CD4-positive, alpha-beta memory T cell (primary cell): ENCODE measurements at regions not wholly inside any gene's neighbourhood (a gene's known extent, or its start where the extent isn't known, plus 50 kb on each side); places are given as distances from the start of the nearest gene placed in this dataset.

Experiments
- CTCF ChIA-PET: fragments of 350-600 bp; sonication (Branson Sonifier 250); formaldehyde crosslinking; loops from one replicate; lab custom pipeline; 2021; ENCODE audit warnings: inconsistent platforms; ENCODE audit not compliant: partially characterized antibody; lab: Charles Lee
- POLR2A ChIA-PET: fragments of 350-600 bp; sonication (Branson Sonifier 250); formaldehyde crosslinking; loops from one replicate; lab custom pipeline; 2021; ENCODE audit not compliant: partially characterized antibody; lab: Charles Lee
- DNase-seq, 5 donors: peaks; one replicate each; pipeline versions ENCODE4 v3.0.0 to v3.0.0-alpha.2; 2020 to 2022; ENCODE audit warnings: mixed read lengths in 1 of 5
- H3K27ac ChIP-seq: one replicate; pipeline ENCODE4 v1.7.0; 2013; ENCODE audit warnings: low read depth, low read length
- H3K27me3 ChIP-seq: 2 replicates; pipeline ENCODE4 v1.7.0; 2013; ENCODE audit warnings: mild to moderate bottlenecking, low read length, moderate library complexity; ENCODE audit not compliant: insufficient read depth
- H3K36me3 ChIP-seq: 2 replicates; pipeline ENCODE4 v1.7.0; 2013; ENCODE audit warnings: mild to moderate bottlenecking, low read length, moderate library complexity; ENCODE audit not compliant: insufficient read depth
- H3K4me1 ChIP-seq: 2 replicates; pipeline ENCODE4 v1.7.0; 2013; ENCODE audit warnings: mild to moderate bottlenecking, low read length, moderate library complexity; ENCODE audit not compliant: insufficient read depth
- H3K4me3 ChIP-seq, 2 donors: one replicate each; pipeline ENCODE4 v1.7.0; 2013; ENCODE audit warnings: low read length in 2 of 2, mild to moderate bottlenecking in 1 of 2
- H3K9me3 ChIP-seq, 2 donors: one replicate each; pipeline ENCODE4 v1.7.0; 2013; ENCODE audit warnings: low read length in 2 of 2, control low read depth in 1 of 2; ENCODE audit not compliant: control insufficient read depth in 1 of 2
- H3K27ac Mint-ChIP-seq, 7 donors: one replicate each; pipeline ENCODE4 v1.8.0; 2020 to 2021; ENCODE audit warnings: mixed read lengths in 7 of 7, mild to moderate bottlenecking in 6 of 7, inconsistent platforms in 3 of 7, moderate library complexity in 3 of 7
- H3K27me3 Mint-ChIP-seq, 2 donors: one replicate each; pipeline ENCODE4 v1.8.0; 2020 to 2021; ENCODE audit warnings: mixed read lengths in 2 of 2
- H3K36me3 Mint-ChIP-seq, 2 donors: one replicate each; pipeline ENCODE4 v1.8.0; 2020 to 2021; ENCODE audit warnings: mixed read lengths in 2 of 2, inconsistent platforms in 1 of 2, mild to moderate bottlenecking in 1 of 2
- H3K4me1 Mint-ChIP-seq, 4 donors: one replicate each; pipeline ENCODE4 v1.8.0; 2020 to 2021; ENCODE audit warnings: mixed read lengths in 4 of 4, mild to moderate bottlenecking in 1 of 4
- H3K4me3 Mint-ChIP-seq, 8 donors: one replicate each; pipeline ENCODE4 v1.8.0; 2020 to 2021; ENCODE audit warnings: mixed read lengths in 8 of 8, mild to moderate bottlenecking in 7 of 8, moderate library complexity in 6 of 8, inconsistent platforms in 3 of 8
- H3K9me3 Mint-ChIP-seq, 8 donors: one replicate each; pipeline ENCODE4 v1.8.0; 2020 to 2021; ENCODE audit warnings: mixed read lengths in 8 of 8, mild to moderate bottlenecking in 5 of 8, inconsistent platforms in 3 of 8, moderate library complexity in 1 of 8
- intact Hi-C: fragments of 100-400 bp; cut with micrococcal nuclease; formaldehyde crosslinking; loops from one replicate; pipeline ENCODE4 v1.15.1; 2023

DNA sequence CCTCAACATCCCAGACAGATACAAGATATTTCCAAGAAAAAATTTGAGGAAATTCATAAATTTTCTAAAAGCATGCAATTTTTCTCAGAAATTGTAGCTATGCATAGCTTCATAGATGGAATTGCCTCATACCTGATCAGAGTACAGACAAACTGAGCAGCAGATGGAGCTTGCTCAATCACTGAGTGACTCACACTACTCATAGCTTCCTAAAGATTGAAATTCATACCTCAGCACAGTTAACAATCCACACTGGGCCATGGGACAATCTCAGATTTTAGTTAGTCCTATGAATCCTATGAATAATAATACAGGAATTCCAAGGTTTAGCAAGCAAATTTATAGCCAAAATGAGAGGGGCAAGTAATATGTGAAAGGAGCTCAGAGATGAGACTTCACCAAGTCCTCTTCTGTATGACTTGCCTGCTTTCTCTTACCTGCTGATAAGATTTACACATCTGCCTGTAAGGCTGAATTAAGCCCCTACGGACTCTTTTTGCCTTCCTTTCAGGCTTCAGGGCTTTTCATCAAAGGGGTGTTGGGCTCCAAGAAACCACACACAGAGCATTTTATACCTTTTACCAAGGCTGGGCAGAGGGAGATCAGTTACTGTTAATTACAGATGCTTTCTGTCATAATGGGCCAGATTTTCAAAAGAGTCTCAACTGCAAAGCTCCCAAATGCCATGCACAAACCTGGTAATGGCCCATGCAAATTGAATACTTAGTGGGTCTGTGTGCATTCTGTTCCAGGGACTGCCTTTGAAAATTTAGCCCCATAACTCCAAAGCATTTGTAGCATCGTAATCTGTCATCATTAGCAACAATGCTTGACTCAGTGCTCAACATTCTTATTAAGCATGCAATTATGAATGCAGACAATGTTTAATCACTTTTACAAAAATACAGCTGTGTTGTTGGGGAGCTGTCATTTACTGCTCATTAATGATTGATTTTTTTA lies 439.3 kb downstream of the DTWD2 start:
- POLR2A ChIA-PET = no interaction called here
- no peaks in the 10 kb centered on the region for H3K9me3 ChIP-seq
- no peak overlapping the region for H3K27ac ChIP-seq
- H3K36me3 ChIP-seq = no peaks in the 10 kb centered on the region
- H3K4me3 Mint-ChIP-seq = no peak overlapping the region
- peaks cover 0 to 3% (median 0%) of the 10 kb centered on the region in 8 donors for H3K9me3 Mint-ChIP-seq
- no peak for DNase-seq
- H3K27me3 ChIP-seq = no peaks in the 10 kb centered on the region
- H3K27ac Mint-ChIP-seq = no peak overlapping the region
- no peak overlapping the region for H3K4me3 ChIP-seq
- CTCF ChIA-PET = interaction anchor here (0.9 to 1.1 kb wide), 2 partner anchors 11 kb away, joined by 3 to 4 read pairs; no protein-coding TSS in a partner anchor
- no peaks in the 10 kb centered on the region for H3K4me1 Mint-ChIP-seq
- no peaks in the 10 kb centered on the region for H3K36me3 Mint-ChIP-seq
- intact Hi-C loops = no loop called here
- H3K4me1 ChIP-seq = no peaks in the 10 kb centered on the region
- H3K27me3 Mint-ChIP-seq = peaks cover 0 to 3% of the 10 kb centered on the region in 2 donors

DNA sequence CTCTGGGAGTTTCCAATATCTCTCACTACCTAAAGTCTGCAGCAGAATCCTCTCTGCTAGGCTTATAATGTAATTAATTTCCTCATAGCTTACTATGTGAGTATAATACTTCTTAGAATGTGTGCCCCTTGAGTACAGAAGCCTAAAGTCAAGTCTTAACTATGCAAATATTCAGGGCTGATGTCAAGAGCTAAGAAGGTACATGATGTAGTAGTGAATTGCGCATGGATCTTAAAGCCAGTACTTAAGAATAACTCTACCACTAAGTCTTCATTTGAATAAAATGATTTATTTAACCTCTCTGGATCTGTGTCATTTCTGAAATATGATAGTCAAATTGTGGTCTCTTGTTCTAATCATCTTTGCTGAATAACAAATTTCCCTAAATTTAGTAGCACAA lies 442.9 kb downstream of the DTWD2 start:
- Mint-ChIP-seq H3K27me3 (peaks cover 0 to 3% of the 10 kb centered on the region in 2 donors), H3K9me3 (peaks cover 0 to 3% (median 0%) of the 10 kb centered on the region in 8 donors), H3K4me1 (no peaks in the 10 kb centered on the region), H3K36me3 (no peaks in the 10 kb centered on the region), H3K27ac (no peak overlapping the region), H3K4me3 (no peak overlapping the region)
- POLR2A ChIA-PET = no interaction called here
- CTCF ChIA-PET = no interaction called here
- H3K9me3 ChIP-seq = no peaks in the 10 kb centered on the region
- no peak overlapping the region for H3K27ac ChIP-seq
- DNase-seq = no peak
- H3K4me3 ChIP-seq = no peak overlapping the region
- H3K27me3 ChIP-seq = no peaks in the 10 kb centered on the region
- H3K36me3 ChIP-seq = no peaks in the 10 kb centered on the region
- intact Hi-C loops = no loop called here
- H3K4me1 ChIP-seq = no peaks in the 10 kb centered on the region

DNA sequence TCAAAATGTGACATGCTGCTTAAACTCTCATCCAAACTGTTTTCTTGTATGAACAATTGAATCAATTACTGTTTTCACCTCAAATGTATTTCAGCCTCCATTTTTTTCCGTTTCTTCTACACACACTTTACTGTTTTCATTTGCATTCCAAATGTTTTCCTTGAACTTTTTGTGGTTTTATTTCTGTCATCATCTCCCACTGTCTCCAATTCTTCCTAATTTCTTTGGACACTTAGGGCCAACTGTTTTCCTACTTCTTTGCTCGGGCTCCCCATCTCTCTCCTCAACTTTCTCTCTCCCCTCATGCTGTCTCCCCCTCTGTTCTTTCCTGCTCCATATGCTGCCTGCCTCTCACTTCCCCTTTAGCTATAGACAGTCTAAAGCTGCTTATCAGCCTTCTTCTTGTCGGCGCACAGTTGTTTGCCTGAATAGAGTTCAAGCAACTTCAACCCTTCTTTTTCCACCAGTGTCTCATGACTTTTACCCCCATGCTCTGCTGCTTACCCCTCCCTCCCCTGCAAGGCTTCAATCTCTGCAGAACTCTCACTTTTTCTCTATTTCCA lies 443.4 kb downstream of the DTWD2 start:
- intact Hi-C loops = no loop called here
- no peaks in the 10 kb centered on the region for H3K4me1 Mint-ChIP-seq
- no peaks in the 10 kb centered on the region for H3K9me3 ChIP-seq
- CTCF ChIA-PET = no interaction called here
- peaks cover 0 to 3% of the 10 kb centered on the region in 2 donors for H3K27me3 Mint-ChIP-seq
- no peaks in the 10 kb centered on the region for H3K36me3 Mint-ChIP-seq
- POLR2A ChIA-PET = no interaction called here
- no peak overlapping the region for H3K4me3 Mint-ChIP-seq
- H3K4me1 ChIP-seq = no peaks in the 10 kb centered on the region
- no peak overlapping the region for H3K27ac ChIP-seq
- no peaks in the 10 kb centered on the region for H3K36me3 ChIP-seq
- peaks cover 0 to 3% (median 0%) of the 10 kb centered on the region in 8 donors for H3K9me3 Mint-ChIP-seq
- H3K27ac Mint-ChIP-seq = no peak overlapping the region
- H3K27me3 ChIP-seq = no peaks in the 10 kb centered on the region
- no peak for DNase-seq
- no peak overlapping the region for H3K4me3 ChIP-seq

DNA sequence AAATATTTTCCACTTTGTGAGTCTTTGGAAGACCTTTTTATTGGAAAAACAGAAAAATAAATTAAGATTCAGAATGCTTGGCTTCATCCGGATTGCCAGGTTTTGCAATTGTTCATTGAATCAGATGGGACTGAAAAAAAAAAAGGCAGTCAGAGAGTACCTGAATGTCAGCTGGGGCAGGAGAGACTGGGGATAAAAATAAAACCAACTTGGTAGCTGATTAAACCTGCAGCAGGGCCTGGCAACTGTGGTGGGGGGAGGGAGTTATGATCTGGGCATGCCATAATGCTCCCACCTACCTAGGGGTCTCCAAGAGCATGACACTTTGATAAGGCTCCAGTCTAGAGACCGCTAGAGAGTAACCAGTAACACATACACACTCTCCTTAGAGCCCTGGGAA lies 454.4 kb downstream of the DTWD2 start:
- Histone ChIP-seq H3K36me3 (no peaks in the 10 kb centered on the region), H3K27me3 (no peaks in the 10 kb centered on the region), H3K9me3 (no peaks in the 10 kb centered on the region), H3K27ac (no peak overlapping the region), H3K4me3 (no peak overlapping the region), H3K4me1 (no peaks in the 10 kb centered on the region)
- DNase-seq = no peak
- POLR2A ChIA-PET = no interaction called here
- H3K4me3 Mint-ChIP-seq = no peak overlapping the region
- no peaks in the 10 kb centered on the region for H3K36me3 Mint-ChIP-seq
- H3K27ac Mint-ChIP-seq = no peak overlapping the region
- CTCF ChIA-PET = no interaction called here
- intact Hi-C loops = no loop called here
- H3K9me3 Mint-ChIP-seq = peaks cover 0 to 4% (median 0%) of the 10 kb centered on the region in 8 donors
- peaks cover 0 to 5% of the 10 kb centered on the region in 2 donors for H3K27me3 Mint-ChIP-seq
- no peaks in the 10 kb centered on the region for H3K4me1 Mint-ChIP-seq

DNA sequence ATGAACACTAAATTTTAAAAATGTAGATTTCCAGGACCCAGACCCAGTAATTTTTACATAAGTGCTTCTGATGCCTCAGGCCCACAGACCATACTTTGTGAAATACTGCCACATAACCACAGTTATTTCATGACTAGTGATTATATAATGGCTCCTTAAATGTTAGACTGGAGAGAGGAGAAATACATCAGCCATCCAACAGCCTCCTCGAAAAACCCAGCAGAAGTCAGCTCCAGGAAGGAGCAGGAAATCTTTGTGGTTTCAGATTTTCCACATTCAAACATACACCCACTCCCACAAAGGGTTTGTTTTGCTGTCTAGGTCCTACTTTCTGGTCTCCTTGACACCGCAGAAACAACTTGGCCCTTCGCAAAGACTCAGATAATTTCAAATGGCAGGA lies 455.2 kb downstream of the DTWD2 start:
- no peaks in the 10 kb centered on the region for H3K36me3 ChIP-seq
- Mint-ChIP-seq H3K4me3 (no peak overlapping the region), H3K27ac (no peak overlapping the region), H3K27me3 (peaks cover 0 to 5% of the 10 kb centered on the region in 2 donors), H3K4me1 (no peaks in the 10 kb centered on the region), H3K36me3 (no peaks in the 10 kb centered on the region), H3K9me3 (peaks cover 0 to 4% (median 0%) of the 10 kb centered on the region in 8 donors)
- H3K9me3 ChIP-seq = no peaks in the 10 kb centered on the region
- H3K4me1 ChIP-seq = no peaks in the 10 kb centered on the region
- no peak overlapping the region for H3K27ac ChIP-seq
- DNase-seq = no peak
- no peak overlapping the region for H3K4me3 ChIP-seq
- H3K27me3 ChIP-seq = no peaks in the 10 kb centered on the region
- intact Hi-C loops = no loop called here
- ChIA-PET CTCF (interaction anchor here (1.3 kb wide), 1 partner anchor 12 kb away, joined by 4 read pairs; no protein-coding TSS in a partner anchor), POLR2A (no interaction called here)

DNA sequence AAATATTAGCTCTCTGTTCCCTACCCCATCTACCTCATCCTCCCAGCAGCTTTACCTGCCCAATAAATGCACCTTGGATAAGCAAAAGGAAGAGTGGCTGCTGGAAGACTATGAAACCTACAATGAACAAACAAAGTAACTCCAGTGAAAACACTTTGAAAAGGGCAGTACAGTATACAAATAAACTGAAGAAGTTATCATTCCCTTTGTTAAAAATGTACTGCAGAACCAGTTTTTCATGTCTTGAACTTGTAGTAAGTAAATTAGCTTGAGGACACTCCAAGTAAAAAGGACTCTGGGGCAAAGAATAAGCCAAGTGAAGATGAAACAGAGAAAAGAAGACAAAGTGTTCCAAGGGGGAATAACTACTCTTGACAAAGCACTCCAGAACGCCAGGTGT lies 457.1 kb downstream of the DTWD2 start:
- intact Hi-C loops = no loop called here
- peaks cover 0 to 4% (median 0%) of the 10 kb centered on the region in 8 donors for H3K9me3 Mint-ChIP-seq
- Histone ChIP-seq H3K4me1 (no peaks in the 10 kb centered on the region), H3K9me3 (no peaks in the 10 kb centered on the region), H3K36me3 (no peaks in the 10 kb centered on the region), H3K27me3 (no peaks in the 10 kb centered on the region), H3K27ac (no peak overlapping the region), H3K4me3 (no peak overlapping the region)
- no peaks in the 10 kb centered on the region for H3K4me1 Mint-ChIP-seq
- peaks cover 0 to 5% of the 10 kb centered on the region in 2 donors for H3K27me3 Mint-ChIP-seq
- H3K27ac Mint-ChIP-seq = no peak overlapping the region
- DNase-seq = no peak
- H3K36me3 Mint-ChIP-seq = no peaks in the 10 kb centered on the region
- ChIA-PET CTCF (no interaction called here), POLR2A (no interaction called here)
- H3K4me3 Mint-ChIP-seq = no peak overlapping the region

DNA sequence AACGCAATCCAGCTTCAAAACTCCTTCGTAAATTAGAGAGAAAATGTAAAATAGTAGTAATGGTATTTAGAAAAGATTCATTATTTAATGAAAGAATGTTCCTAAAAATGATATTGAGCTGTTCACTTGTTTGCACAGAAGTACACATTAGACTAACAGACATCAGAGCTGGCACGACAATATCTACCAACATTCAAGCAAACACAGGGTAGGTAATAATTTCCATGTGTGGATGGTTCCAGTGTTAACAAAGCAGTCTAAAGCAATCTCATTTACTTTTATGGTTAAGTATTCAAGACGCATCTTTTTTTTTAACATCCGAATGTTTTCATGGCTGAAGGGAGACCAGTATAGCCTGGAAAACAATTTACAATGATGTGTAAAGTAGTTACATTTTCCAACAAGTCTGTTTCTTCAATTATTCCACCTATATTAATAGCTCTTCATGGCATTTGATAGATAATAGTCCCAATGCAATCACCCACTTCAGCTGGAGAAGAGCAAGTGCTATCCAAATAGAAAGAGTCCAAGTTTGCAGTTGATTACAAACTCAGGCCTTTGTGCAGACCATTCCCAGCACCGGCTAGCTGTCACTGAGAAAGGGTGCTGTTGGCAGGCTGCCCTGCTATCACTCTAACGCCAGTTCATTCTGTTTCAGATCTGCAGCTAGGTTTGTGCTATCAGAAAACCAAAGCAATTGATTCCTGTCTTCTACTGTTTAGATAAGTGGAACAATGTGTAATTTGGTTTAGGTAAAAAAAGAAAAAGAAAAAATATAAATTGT lies 458.8 kb downstream of the DTWD2 start:
- Histone ChIP-seq H3K36me3 (no peaks in the 10 kb centered on the region), H3K27me3 (no peaks in the 10 kb centered on the region), H3K27ac (no peak overlapping the region), H3K9me3 (no peaks in the 10 kb centered on the region), H3K4me1 (no peaks in the 10 kb centered on the region), H3K4me3 (no peak overlapping the region)
- POLR2A ChIA-PET = no interaction called here
- Mint-ChIP-seq H3K4me3 (no peak overlapping the region), H3K27me3 (peaks cover 0 to 2% of the 10 kb centered on the region in 2 donors), H3K4me1 (no peaks in the 10 kb centered on the region), H3K9me3 (peaks cover 0 to 4% (median 0%) of the 10 kb centered on the region in 8 donors), H3K36me3 (no peaks in the 10 kb centered on the region), H3K27ac (no peak overlapping the region)
- CTCF ChIA-PET = no interaction called here
- intact Hi-C loops = no loop called here
- no peak for DNase-seq
